B cell (primary cell): ENCODE measurements at regions not wholly inside any gene's neighbourhood (a gene's known extent, or its start where the extent isn't known, plus 50 kb on each side); places are given as distances from the start of the nearest gene placed in this dataset.

ENCODE experiments used
- EZH2 ChIP-seq: IDR thresholded peaks from 2 replicates; pipeline ENCODE4 v1.6.1; 2012; ENCODE audit warnings: borderline replicate concordance, low read depth, mild to moderate bottlenecking, moderate library complexity, low read length; ENCODE audit not compliant: insufficient read depth, poor library complexity, severe bottlenecking
- TF ChIP-seq, protein P1 (sequence below): fragments of 200-600 bp; IDR thresholded peaks from one replicate; pipeline ENCODE4 v1.8.0; 2022; ENCODE audit warnings: antibody characterized with exemption, mild to moderate bottlenecking

DNA sequence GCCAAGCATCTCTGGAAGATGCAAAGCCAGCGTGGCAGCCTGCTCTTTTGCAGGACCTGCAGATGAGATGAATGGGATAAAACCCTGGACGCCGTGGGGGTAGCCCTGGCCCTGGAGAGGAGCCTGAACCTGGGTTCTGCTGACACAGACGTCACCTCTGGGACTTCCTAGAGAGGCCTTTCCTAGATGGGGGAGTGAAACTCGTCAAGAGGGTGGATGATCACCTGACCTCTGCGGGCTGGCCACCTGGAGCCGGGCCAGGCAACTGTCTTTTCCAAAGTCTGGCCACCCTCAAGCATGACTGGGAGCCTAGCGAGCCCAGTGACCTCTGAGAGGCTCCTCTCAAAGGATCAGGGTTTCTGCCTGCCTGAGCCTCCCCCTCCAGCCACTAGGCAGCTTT lies 529.0 kb downstream of the KCNJ18 start:
- TF ChIP-seq, protein P1, sequence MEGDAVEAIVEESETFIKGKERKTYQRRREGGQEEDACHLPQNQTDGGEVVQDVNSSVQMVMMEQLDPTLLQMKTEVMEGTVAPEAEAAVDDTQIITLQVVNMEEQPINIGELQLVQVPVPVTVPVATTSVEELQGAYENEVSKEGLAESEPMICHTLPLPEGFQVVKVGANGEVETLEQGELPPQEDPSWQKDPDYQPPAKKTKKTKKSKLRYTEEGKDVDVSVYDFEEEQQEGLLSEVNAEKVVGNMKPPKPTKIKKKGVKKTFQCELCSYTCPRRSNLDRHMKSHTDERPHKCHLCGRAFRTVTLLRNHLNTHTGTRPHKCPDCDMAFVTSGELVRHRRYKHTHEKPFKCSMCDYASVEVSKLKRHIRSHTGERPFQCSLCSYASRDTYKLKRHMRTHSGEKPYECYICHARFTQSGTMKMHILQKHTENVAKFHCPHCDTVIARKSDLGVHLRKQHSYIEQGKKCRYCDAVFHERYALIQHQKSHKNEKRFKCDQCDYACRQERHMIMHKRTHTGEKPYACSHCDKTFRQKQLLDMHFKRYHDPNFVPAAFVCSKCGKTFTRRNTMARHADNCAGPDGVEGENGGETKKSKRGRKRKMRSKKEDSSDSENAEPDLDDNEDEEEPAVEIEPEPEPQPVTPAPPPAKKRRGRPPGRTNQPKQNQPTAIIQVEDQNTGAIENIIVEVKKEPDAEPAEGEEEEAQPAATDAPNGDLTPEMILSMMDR = no peak
- TF ChIP-seq EZH2 = no peak
